NCI-H1048 (cell line): ENCODE measurements at regions not wholly inside any gene's neighbourhood (a gene's known extent, or its start where the extent isn't known, plus 50 kb on each side); places are given as distances from the start of the nearest gene placed in this dataset.

Source experiments
- DNase-seq: peaks from one replicate; lab custom pipeline; 2025; lab: John Stamatoyannopoulos, UW

DNA sequence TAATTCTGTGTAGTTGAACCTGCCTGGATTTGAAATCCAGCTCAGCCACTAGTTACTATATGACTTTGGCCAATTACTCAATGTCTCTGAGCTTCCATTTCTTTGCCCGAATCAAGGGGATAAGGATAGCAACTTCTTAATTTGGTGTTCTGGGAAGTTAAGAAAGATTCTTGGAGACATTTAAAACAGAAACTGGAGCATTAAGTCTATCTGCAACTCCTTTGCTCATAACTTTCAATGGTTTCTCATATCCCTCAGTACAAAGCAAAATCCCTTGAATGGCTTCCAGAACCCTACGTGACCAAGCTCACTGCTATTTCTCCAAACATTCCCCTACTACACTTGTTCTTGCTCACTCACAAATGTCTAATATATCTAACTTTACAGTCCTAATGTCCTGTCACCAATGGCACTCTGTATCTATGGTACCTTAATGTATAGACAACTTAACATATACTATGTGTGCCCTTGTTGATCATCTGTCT is 849.1 kb upstream of the SLIT2 start:
- no peak for DNase-seq

DNA sequence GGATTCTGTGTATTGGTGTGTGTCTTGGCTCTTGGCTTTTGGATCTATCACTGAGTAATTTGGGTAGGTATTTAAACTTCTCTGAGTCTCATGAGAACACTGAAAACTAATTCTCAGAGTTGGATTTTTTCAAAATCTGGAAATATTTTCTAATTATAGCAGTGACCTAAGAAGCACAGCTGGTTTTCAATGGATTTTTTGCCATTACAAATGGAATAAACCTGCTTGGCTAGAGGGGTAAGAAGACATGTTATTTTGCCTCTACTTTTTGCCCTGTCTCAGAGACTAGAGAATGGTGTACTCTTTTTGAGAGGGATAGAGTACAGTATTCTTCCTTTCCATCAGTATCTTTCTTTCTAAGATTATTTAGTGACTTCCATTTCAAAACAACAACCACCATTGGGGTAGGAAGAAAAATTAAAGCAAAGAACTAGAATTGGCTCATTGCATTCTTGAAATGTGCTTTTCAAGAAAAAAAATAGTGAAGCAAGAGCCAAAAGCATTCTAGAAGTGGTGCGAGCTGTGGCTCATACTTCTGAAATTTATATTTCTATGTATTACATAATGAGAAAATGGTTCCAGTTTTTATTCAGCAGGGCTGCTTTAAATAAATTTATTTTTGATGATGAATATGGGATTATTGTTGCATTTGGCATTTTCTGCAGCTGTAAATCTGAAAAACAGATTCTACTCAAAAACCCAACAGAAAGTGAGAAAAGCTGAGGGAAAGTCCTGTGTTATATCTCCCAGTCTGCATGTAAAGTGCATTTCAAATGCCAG is 850.2 kb upstream of the SLIT2 start:
- no peak for DNase-seq

GRCh38 chr4:19400820-19401219 is 850.9 kb upstream of the SLIT2 start:
- no peak for DNase-seq

DNA sequence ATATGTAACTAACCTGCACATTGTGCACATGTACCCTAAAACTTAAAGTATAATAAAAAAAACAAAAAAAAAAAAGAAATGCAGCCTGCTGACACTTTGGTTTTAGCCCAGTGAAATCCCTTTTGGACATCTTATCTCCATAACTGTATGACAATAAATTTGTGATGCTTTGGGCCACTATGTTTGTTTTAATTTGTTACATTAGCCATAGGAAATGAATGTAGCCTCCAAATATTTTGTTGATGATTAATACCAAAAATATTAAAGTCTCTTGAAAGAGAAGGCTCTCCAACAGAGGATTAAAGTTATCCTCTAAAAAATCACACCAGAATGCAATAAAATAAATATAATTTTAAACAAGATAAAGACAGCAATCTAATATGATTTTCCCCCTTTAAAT is 852.7 kb upstream of the SLIT2 start:
- DNase-seq = no peak

DNA sequence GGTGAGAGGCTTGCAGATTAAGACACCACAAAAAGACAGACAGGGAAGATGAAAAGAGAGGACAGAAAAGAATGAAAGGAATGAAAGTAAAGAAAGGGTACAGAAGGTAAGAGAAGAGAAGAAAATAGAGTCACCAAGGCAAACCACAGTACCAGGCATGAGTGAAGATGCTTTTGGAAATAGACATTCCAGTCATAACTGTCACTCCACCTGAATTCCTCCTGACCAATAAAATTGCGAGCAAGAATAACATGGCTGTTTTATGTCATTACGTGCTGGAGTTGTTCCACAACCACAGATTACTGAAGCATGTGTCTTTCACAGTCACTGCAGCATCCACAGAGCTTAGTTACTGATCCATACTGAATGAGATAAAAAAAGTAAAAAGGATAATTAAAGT is 864.9 kb upstream of the SLIT2 start:
- DNase-seq = no peak

DNA sequence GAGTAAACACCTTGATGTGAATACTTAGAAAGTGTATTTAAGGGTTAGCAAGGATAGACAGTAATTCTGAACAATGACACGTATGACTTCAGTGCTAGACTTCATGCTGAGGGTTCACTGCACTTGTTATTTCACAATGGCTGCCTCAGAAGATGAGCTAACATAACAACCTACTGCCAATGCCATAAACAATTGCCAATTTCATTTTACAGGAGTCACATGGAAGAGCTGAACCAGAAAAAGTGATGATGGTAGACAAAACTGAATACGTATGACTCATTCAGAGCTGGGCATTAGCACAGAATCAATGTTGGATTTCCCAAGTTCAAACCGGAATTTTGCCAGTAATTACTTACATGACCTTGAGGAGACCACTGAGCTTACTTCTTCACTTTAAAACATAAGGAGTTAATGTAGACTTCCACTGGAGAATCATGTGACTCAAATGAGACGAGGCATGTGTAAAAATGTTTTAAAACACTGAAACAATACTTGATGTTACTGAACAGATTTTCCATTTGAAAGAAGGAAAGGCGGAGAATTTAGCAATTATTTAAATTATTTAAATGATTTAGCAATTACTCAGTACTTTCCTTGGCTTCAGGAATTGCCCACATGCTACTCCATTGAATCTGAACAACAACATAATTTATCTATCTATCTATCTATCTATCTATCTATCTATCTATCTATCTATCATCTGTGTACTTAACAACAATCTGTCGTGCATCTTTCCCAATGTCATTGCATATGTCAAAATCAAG is 868.5 kb upstream of the SLIT2 start:
- no peak for DNase-seq

- DNase-seq = no peak
Observed at GRCh38 chr4:19381068-19381467, 870.6 kb upstream of the SLIT2 start.

DNA sequence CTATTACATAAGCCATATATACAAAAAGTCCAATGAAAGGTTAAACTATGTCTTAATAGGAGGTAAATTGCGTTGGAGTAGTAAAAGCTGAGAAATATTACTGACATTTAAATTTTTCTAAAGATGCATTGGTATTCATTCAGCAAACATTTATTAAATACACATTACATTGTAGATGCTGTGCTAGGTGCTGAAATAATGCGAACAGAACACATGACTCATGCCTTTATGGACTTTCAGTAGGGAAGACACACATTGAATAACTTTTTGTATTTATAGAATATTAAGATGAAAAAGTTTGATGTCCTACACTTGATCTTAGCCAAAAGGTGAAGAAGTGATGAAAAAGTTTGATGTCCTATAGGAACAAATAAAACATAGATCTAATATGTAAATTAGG is 871.1 kb upstream of the SLIT2 start:
- no peak for DNase-seq

- DNase-seq = no peak
Observed at GRCh38 chr4:19379191-19379708, 872.5 kb upstream of the SLIT2 start.

GRCh38 chr4:19375931-19376330 is 875.8 kb upstream of the SLIT2 start:
- no peak for DNase-seq

- no peak for DNase-seq
Observed at GRCh38 chr4:19375136-19375804, 876.4 kb upstream of the SLIT2 start.

GRCh38 chr4:19372390-19372789 is 879.3 kb upstream of the SLIT2 start:
- no peak for DNase-seq

DNA sequence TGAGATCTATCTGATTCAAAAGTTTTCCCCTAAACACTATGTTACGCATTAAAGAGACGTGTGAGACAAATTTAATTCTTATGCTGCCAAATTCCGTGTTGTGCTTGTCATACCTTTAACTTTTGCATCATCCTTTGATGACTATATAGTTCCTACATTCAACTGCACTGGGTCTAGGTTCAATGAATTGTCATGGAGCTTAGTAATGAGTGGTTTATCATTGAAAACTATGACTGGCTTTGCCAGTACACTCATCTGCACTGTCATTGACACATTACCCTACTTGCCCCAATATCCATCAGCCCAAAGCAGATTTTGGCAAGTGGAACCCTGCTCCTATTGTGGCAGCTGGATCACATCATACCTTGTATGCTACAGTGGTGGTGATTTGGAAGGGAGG is 882.9 kb upstream of the SLIT2 start:
- no peak for DNase-seq

DNA sequence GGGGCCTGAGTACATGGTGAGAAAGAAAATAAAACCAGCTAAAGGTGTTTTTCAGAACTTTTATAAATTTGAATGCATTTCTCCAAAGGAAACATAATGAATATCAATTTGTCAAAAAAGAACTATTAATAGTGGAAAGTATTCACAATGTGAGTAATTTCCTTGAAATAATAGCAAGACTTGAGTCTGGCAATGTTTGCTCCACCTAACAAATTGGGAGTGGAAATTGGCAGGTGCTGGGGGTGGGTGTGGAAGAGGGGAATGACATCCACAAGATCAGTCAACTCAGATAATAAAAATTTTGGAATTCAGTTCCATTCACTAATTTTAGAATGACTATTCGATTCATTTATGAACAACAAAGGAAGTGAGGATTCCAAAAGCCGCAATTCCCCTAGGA is 884.8 kb upstream of the SLIT2 start:
- no peak for DNase-seq

- DNase-seq = no peak
Observed at GRCh38 chr4:19358015-19358414, 893.7 kb upstream of the SLIT2 start.

DNA sequence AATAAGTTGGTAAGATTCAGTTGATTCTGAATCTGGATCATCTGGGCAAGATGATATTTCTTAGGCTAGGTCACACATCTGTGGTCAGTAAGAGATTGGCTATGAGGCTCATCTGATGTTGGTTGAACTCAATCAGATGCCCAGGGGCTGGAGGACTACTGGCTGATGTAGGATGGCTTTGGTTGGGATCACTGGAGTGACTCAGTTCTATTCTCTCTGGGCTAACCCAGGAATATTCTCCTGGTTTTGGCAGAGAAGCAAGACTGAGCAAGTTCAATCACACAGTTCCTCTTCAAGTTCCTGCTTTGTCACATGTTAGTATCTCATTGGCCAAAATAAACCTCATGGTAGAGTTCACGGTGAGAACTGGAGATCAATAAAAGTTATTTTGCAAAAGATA is 902.3 kb upstream of the SLIT2 start:
- DNase-seq = no peak

GRCh38 chr4:19348746-19349145 is 903.0 kb upstream of the SLIT2 start:
- DNase-seq = no peak

- no peak for DNase-seq
Observed at GRCh38 chr4:19346636-19347035, 905.1 kb upstream of the SLIT2 start.

- no peak for DNase-seq
Observed at GRCh38 chr4:19329631-19330030, 922.1 kb upstream of the SLIT2 start.

DNA sequence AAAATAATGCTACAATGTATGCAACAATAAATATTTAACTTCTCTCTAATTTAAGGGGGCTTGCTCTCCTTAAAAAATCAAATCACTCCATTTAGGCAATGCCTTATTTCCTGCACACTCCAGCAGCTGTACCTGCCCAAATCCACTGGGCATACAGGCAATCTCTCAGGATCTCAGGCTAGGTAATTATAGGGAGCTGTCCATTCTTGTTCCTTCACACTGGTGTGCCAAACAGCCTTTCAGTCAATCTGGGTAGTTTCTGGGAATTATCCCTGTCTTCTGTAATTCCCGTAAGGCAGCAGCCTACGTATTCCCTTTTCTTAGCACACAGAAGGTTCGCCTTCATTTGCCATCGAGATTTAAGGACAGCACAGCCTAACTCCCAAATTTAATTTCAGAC is 922.6 kb upstream of the SLIT2 start:
- DNase-seq = no peak

GRCh38 chr4:19327364-19327763 is 924.3 kb upstream of the SLIT2 start:
- DNase-seq = no peak

GRCh38 chr4:19324184-19324583 is 927.5 kb upstream of the SLIT2 start:
- no peak for DNase-seq

- no peak for DNase-seq
Observed at GRCh38 chr4:19319607-19320006, 932.1 kb upstream of the SLIT2 start.
